ENCODE measurements at regions not wholly inside any gene's neighbourhood (a gene's known extent, or its start where the extent isn't known, plus 50 kb on each side); places are given as distances from the start of the nearest gene placed in this dataset.

GRCh38 chr12:124497039-124497438, 70.4 kb downstream of the NCOR2 start:
- H3K36me3 ChIP-seq (ENCODE audit: low read depth, missing control alignments), result no peaks in the 10 kb centered on the region
- H3K4me1 ChIP-seq, result peaks cover 67% of the 10 kb centered on the region
- intact Hi-C loops (cut with DNase I; ENCODE audit: low total_unique reads), result no loop called here

GRCh38 chr12:124496584-124496983, 70.8 kb downstream of the NCOR2 start:
- TF ChIP-seq CTCF (IDR thresholded peaks at IDR 0.05) (no peak), POLR2A (IDR thresholded peaks at IDR 0.05) (no peak)
- DNase-seq, result no peak
- no peaks in the 10 kb centered on the region for H3K9me3 ChIP-seq
- H3K27ac ChIP-seq, result peak overlapping the region in 1 of 2 donors; percentile 50
- no peaks in the 10 kb centered on the region for H3K27me3 ChIP-seq
- WGBS, 2 donors, result 83 to 88% methylated on average over 1 to 3 of the region's 3 CpGs
- intact Hi-C loops (cut with DNase I; ENCODE audit: low total_unique reads), result no loop called here
- no peak overlapping the region for H3K4me3 ChIP-seq
- no peaks in the 10 kb centered on the region for H3K36me3 ChIP-seq (ENCODE audit: low read depth, missing control alignments)
- H3K4me1 ChIP-seq, result peaks cover 64% of the 10 kb centered on the region

More at GRCh38 chr12:124497039-124497438, 70.4 kb downstream of the NCOR2 start:
- H3K4me3 ChIP-seq, result no peak overlapping the region
- TF ChIP-seq CTCF (IDR thresholded peaks at IDR 0.05), result no peak
- no peak for TF ChIP-seq POLR2A (IDR thresholded peaks at IDR 0.05)
- H3K27me3 ChIP-seq, result no peaks in the 10 kb centered on the region
- no peaks in the 10 kb centered on the region for H3K9me3 ChIP-seq
- WGBS, 2 donors, result 54% methylated on average over 12 to 13 of the region's 13 CpGs
- DNase-seq, result no peak
- H3K27ac ChIP-seq, result peak overlapping the region in 1 of 2 donors; percentile 50

- TF ChIP-seq CTCF (IDR thresholded peaks at IDR 0.05), result no peak
- no peak for TF ChIP-seq POLR2A (IDR thresholded peaks at IDR 0.05)
- peaks cover 65% of the 10 kb centered on the region for H3K4me1 ChIP-seq
- H3K4me3 ChIP-seq, result no peak overlapping the region
- DNase-seq, result no peak
- H3K36me3 ChIP-seq (ENCODE audit: low read depth, missing control alignments), result no peaks in the 10 kb centered on the region
- H3K27me3 ChIP-seq, result no peaks in the 10 kb centered on the region
- H3K9me3 ChIP-seq, result no peaks in the 10 kb centered on the region
- WGBS, 2 donors, result 78 to 93% methylated on average over 22 to 28 of the region's 28 CpGs
- intact Hi-C loops (cut with DNase I; ENCODE audit: low total_unique reads), result no loop called here
- no peak overlapping the region for H3K27ac ChIP-seq
Observed at GRCh38 chr12:124495194-124495983, 72.0 kb downstream of the NCOR2 start.

- no peaks in the 10 kb centered on the region for H3K27me3 ChIP-seq
- no peak for DNase-seq
- no peaks in the 10 kb centered on the region for H3K36me3 ChIP-seq (ENCODE audit: low read depth, missing control alignments)
- no peak overlapping the region for H3K27ac ChIP-seq
- intact Hi-C loops (cut with DNase I; ENCODE audit: low total_unique reads), result no loop called here
- no peaks in the 10 kb centered on the region for H3K9me3 ChIP-seq
- WGBS, 2 donors, result 89 to 96% methylated on average over 4 to 7 of the region's 7 CpGs
- H3K4me3 ChIP-seq, result no peak overlapping the region
- peaks cover 64% of the 10 kb centered on the region for H3K4me1 ChIP-seq
- TF ChIP-seq CTCF (IDR thresholded peaks at IDR 0.05) (no peak), POLR2A (IDR thresholded peaks at IDR 0.05) (no peak)
Observed at GRCh38 chr12:124494751-124495129, 72.7 kb downstream of the NCOR2 start.
